ENCODE measurements at regions not wholly inside any gene's neighbourhood (a gene's known extent, or its start where the extent isn't known, plus 50 kb on each side); places are given as distances from the start of the nearest gene placed in this dataset.

- TF ChIP-seq CTCF (IDR thresholded peaks at IDR 0.05), result no peak
- no peak for DNase-seq
Measured at GRCh38 chr9:91027005-91027404, 225.4 kb downstream of the SYK start.

GRCh38 chr9:91028166-91028827 is 226.7 kb downstream of the SYK start:
- WGBS, 3 donors, result 83 to 93% (median 88%) methylated on average over 8 of the region's 8 CpGs
- ATAC-seq (no peak), DNase-seq (no peak)
- H3K9me3 ChIP-seq, result no peaks in the 10 kb centered on the region
- TF ChIP-seq CTCF (IDR thresholded peaks at IDR 0.05), result no peak
- no peaks in the 10 kb centered on the region for H3K36me3 ChIP-seq (ENCODE audit: insufficient read depth in 1 of 2, low read depth in 1 of 2)
- no peak overlapping the region for H3K27ac ChIP-seq
- intact Hi-C loops (cut with DNase I), result no loop called here
- no peaks in the 10 kb centered on the region for H3K27me3 ChIP-seq (ENCODE audit: insufficient read depth in 3 of 3, low read length in 2 of 3)
- no peaks in the 10 kb centered on the region for H3K4me1 ChIP-seq
- no peak overlapping the region for H3K4me3 ChIP-seq

More at GRCh38 chr9:91027005-91027404, 225.4 kb downstream of the SYK start:
- 90 to 96% (median 93%) methylated on average over 3 of the region's 3 CpGs for WGBS, 3 donors
- Histone ChIP-seq H3K36me3 (ENCODE audit: insufficient read depth in 1 of 2, low read depth in 1 of 2) (no peaks in the 10 kb centered on the region), H3K4me1 (no peaks in the 10 kb centered on the region), H3K9me3 (no peaks in the 10 kb centered on the region), H3K27ac (no peak overlapping the region), H3K4me3 (no peak overlapping the region), H3K27me3 (ENCODE audit: insufficient read depth in 3 of 3, low read length in 2 of 3) (no peaks in the 10 kb centered on the region)
- intact Hi-C loops (cut with DNase I), result no loop called here
- no peak for ATAC-seq

- DNase-seq, result no peak
- no peak overlapping the region for H3K4me3 ChIP-seq
- H3K4me1 ChIP-seq, result no peaks in the 10 kb centered on the region
- no peak for ATAC-seq
- H3K9me3 ChIP-seq, result no peaks in the 10 kb centered on the region
- 75 to 82% (median 78%) methylated on average over 18 of the region's 18 CpGs for WGBS, 3 donors
- no peaks in the 10 kb centered on the region for H3K27me3 ChIP-seq (ENCODE audit: insufficient read depth in 3 of 3, low read length in 2 of 3)
- H3K27ac ChIP-seq, result no peak overlapping the region
- no peak for TF ChIP-seq CTCF (IDR thresholded peaks at IDR 0.05)
- intact Hi-C loops (cut with DNase I), result loop anchor here in 1 of 2 donors (10.0 kb wide), 1 partner anchor 105 kb away; no protein-coding TSS in a partner anchor
- H3K36me3 ChIP-seq (ENCODE audit: insufficient read depth in 1 of 2, low read depth in 1 of 2), result no peaks in the 10 kb centered on the region
Measured at GRCh38 chr9:91029650-91030361, 228.2 kb downstream of the SYK start.

GRCh38 chr9:91032121-91032531 is 230.5 kb downstream of the SYK start:
- Histone ChIP-seq H3K36me3 (ENCODE audit: insufficient read depth in 1 of 2, low read depth in 1 of 2) (no peaks in the 10 kb centered on the region), H3K27ac (no peak overlapping the region), H3K4me1 (no peaks in the 10 kb centered on the region), H3K9me3 (no peaks in the 10 kb centered on the region), H3K4me3 (no peak overlapping the region), H3K27me3 (ENCODE audit: insufficient read depth in 3 of 3, low read length in 2 of 3) (no peaks in the 10 kb centered on the region)
- intact Hi-C loops (cut with DNase I), result loop anchor here in 1 of 2 donors (10.0 kb wide), 1 partner anchor 107 kb away; no protein-coding TSS in a partner anchor
- TF ChIP-seq CTCF (IDR thresholded peaks at IDR 0.05), result no peak
- DNase-seq (no peak), ATAC-seq (no peak)
- 80 to 84% (median 82%) methylated on average over 7 of the region's 7 CpGs for WGBS, 3 donors
